Upper lobe of left lung (tissue), 6 donors: ENCODE measurements at regions not wholly inside any gene's neighbourhood (a gene's known extent, or its start where the extent isn't known, plus 50 kb on each side); places are given as distances from the start of the nearest gene placed in this dataset.

ENCODE experiments used
- ATAC-seq, 2 donors: fragments of 200-7000 bp; cut with Tn5 transposase; one replicate each; pipeline ENCODE4 v1.9.1; 2022; ENCODE audit warnings: mild to moderate bottlenecking in 2 of 2, moderate library complexity in 2 of 2; ENCODE audit not compliant: low FRiP score in 2 of 2
- DNase-seq, 2 donors: peaks; one replicate each; pipeline ENCODE4 v3.0.0-alpha.2; 2019 to 2020
- H3K27ac ChIP-seq, 4 donors: fragments of 200-600 bp; sonication (generic); one replicate each; pipeline ENCODE4 v1.5.1; 2016 to 2019
- H3K27me3 ChIP-seq, 4 donors: fragments of 200-600 bp; sonication (generic); one replicate each; pipeline ENCODE4 v1.5.1; 2017 to 2019
- H3K36me3 ChIP-seq, 4 donors: fragments of 200-600 bp; sonication (generic); one replicate each; pipeline ENCODE4 v1.5.1; 2016 to 2019
- H3K4me1 ChIP-seq, 4 donors: fragments of 200-600 bp; sonication (generic); one replicate each; pipeline ENCODE4 v1.5.1; 2018 to 2019
- H3K4me3 ChIP-seq, 4 donors: fragments of 200-600 bp; sonication (generic); one replicate each; pipeline ENCODE4 v1.5.1; 2017 to 2019; ENCODE audit warnings: mild to moderate bottlenecking in 2 of 4, moderate library complexity in 1 of 4
- H3K9me3 ChIP-seq, 4 donors: fragments of 200-600 bp; sonication (generic); one replicate each; pipeline ENCODE4 v1.5.1; 2018 to 2019
- CTCF ChIP-seq, 6 experiments: fragments of 450-650 bp in 4 of 6; fragments of 200-600 bp in 2 of 6; sonication (generic) in 2 of 6; IDR thresholded peaks; one replicate each; pipeline ENCODE4 v1.5.1; 2016 to 2019; ENCODE audit warnings: antibody characterized with exemption in 6 of 6
- EP300 ChIP-seq, 4 donors: sonication (generic); formaldehyde crosslinking; IDR thresholded peaks; one replicate each; pipeline ENCODE4 v1.5.1; 2017; ENCODE audit warnings: antibody characterized with exemption in 4 of 4, control low read depth in 2 of 4
- POLR2A ChIP-seq, 4 donors: fragments of 450-650 bp; IDR thresholded peaks; one replicate each; pipeline ENCODE4 v1.5.1; 2016 to 2017; ENCODE audit warnings: antibody characterized with exemption in 4 of 4, mild to moderate bottlenecking in 2 of 4
- POLR2AphosphoS5 ChIP-seq, 2 donors: sonication (generic); formaldehyde crosslinking; IDR thresholded peaks; one replicate each; pipeline ENCODE4 v1.5.1; 2017; ENCODE audit warnings: antibody characterized with exemption in 2 of 2
- WGBS, 2 donors: methylation state at CpG; one replicate each; pipeline ENCODE4 v1.1.5; 2017 to 2018; 5-methylcytosine and 5-hydroxymethylcytosine counted together
- donor health status: DM: no; HTN: no; CAD: no; lungs with moderate emphysema.
- donor health status: DM: no; HTN: yes; CAD: no; lungs with severe emphysema.

- peaks cover 0 to 12% (median 2%) of the 10 kb centered on the region in 4 donors for H3K4me1 ChIP-seq
- WGBS, 2 donors = 43 to 59% methylated on average over 3 of the region's 3 CpGs
- no peaks in the 10 kb centered on the region for H3K36me3 ChIP-seq
- peak; percentile 50 to 61 for ATAC-seq
- DNase-seq = peak in 1 of 2 donors; percentile 44
- no peaks in the 10 kb centered on the region for H3K27me3 ChIP-seq
- no peak overlapping the region for H3K4me3 ChIP-seq
- no peak for TF ChIP-seq POLR2AphosphoS5 (IDR thresholded peaks at IDR 0.05)
- no peak for TF ChIP-seq EP300 (IDR thresholded peaks at IDR 0.05)
- no peak for TF ChIP-seq POLR2A (IDR thresholded peaks at IDR 0.05)
- TF ChIP-seq CTCF (IDR thresholded peaks at IDR 0.05) = no peak
- no peaks in the 10 kb centered on the region for H3K9me3 ChIP-seq
- H3K27ac ChIP-seq = peak overlapping the region; percentile 14 to 73 (median 54)
Observed at GRCh38 chr3:187963677-187964385, 190.1 kb upstream of the LPP start.

- WGBS, 2 donors = 63 to 81% methylated on average over 2 of the region's 2 CpGs
- no peaks in the 10 kb centered on the region for H3K27me3 ChIP-seq
- TF ChIP-seq POLR2A (IDR thresholded peaks at IDR 0.05) = no peak
- no peak for TF ChIP-seq CTCF (IDR thresholded peaks at IDR 0.05)
- TF ChIP-seq POLR2AphosphoS5 (IDR thresholded peaks at IDR 0.05) = no peak
- TF ChIP-seq EP300 (IDR thresholded peaks at IDR 0.05) = no peak
- H3K4me3 ChIP-seq = no peak overlapping the region
- no peaks in the 10 kb centered on the region for H3K36me3 ChIP-seq
- peaks cover 0 to 12% (median 2%) of the 10 kb centered on the region in 4 donors for H3K4me1 ChIP-seq
- ATAC-seq (no peak), DNase-seq (no peak)
- no peaks in the 10 kb centered on the region for H3K9me3 ChIP-seq
- peak overlapping the region in 2 of 4 donors; percentile 8 to 73 for H3K27ac ChIP-seq
Observed at GRCh38 chr3:187964760-187965159, 189.2 kb upstream of the LPP start.

GRCh38 chr3:187966096-187966495 lies 187.9 kb upstream of the LPP start:
- Histone ChIP-seq H3K27me3 (no peaks in the 10 kb centered on the region), H3K27ac (peak overlapping the region in 2 of 4 donors; percentile 48 to 73), H3K4me3 (no peak overlapping the region), H3K4me1 (peaks cover 0 to 12% (median 2%) of the 10 kb centered on the region in 4 donors), H3K9me3 (no peaks in the 10 kb centered on the region), H3K36me3 (no peaks in the 10 kb centered on the region)
- WGBS, 2 donors = 64 to 75% methylated on average over 4 of the region's 4 CpGs
- TF ChIP-seq POLR2A (IDR thresholded peaks at IDR 0.05) (no peak), POLR2AphosphoS5 (IDR thresholded peaks at IDR 0.05) (no peak)
- DNase-seq (no peak), ATAC-seq (no peak)

- Histone ChIP-seq H3K27ac (peak overlapping the region in 1 of 4 donors; percentile 73), H3K27me3 (no peaks in the 10 kb centered on the region), H3K36me3 (no peaks in the 10 kb centered on the region), H3K4me1 (peaks cover 0 to 12% (median 3%) of the 10 kb centered on the region in 4 donors), H3K4me3 (no peak overlapping the region), H3K9me3 (no peaks in the 10 kb centered on the region)
- TF ChIP-seq POLR2A (IDR thresholded peaks at IDR 0.05) = no peak
- no peak for TF ChIP-seq CTCF (IDR thresholded peaks at IDR 0.05)
- no peak for TF ChIP-seq EP300 (IDR thresholded peaks at IDR 0.05)
- no peak for TF ChIP-seq POLR2AphosphoS5 (IDR thresholded peaks at IDR 0.05)
- WGBS, 2 donors = 58 to 63% methylated on average over 8 of the region's 8 CpGs
- DNase-seq = peak in 1 of 2 donors; percentile 2
- ATAC-seq = no peak
Observed at GRCh38 chr3:187966636-187967406, 187.1 kb upstream of the LPP start.

- 76 to 77% methylated on average over 5 of the region's 5 CpGs for WGBS, 2 donors
- Histone ChIP-seq H3K27ac (peak overlapping the region in 2 of 4 donors; percentile 44 to 68), H3K27me3 (no peaks in the 10 kb centered on the region), H3K9me3 (no peaks in the 10 kb centered on the region), H3K4me3 (no peak overlapping the region), H3K4me1 (peaks cover 0 to 12% (median 5%) of the 10 kb centered on the region in 4 donors), H3K36me3 (no peaks in the 10 kb centered on the region)
- DNase-seq (no peak), ATAC-seq (no peak)
- TF ChIP-seq POLR2AphosphoS5 (IDR thresholded peaks at IDR 0.05) (no peak), EP300 (IDR thresholded peaks at IDR 0.05) (no peak), CTCF (IDR thresholded peaks at IDR 0.05) (no peak), POLR2A (IDR thresholded peaks at IDR 0.05) (no peak)
Observed at GRCh38 chr3:187967993-187968392, 186.0 kb upstream of the LPP start.
